HEK293 (cell line): ENCODE measurements at regions not wholly inside any gene's neighbourhood (a gene's known extent, or its start where the extent isn't known, plus 50 kb on each side); places are given as distances from the start of the nearest gene placed in this dataset.

Source experiments
- CTCF ChIA-PET: fragments of 350-600 bp; formaldehyde crosslinking; extraction: SDS; loops from one replicate; lab custom pipeline; 2021; ENCODE audit warnings: antibody characterized with exemption; lab: Yijun Ruan, JAX
- POLR2A ChIA-PET: fragments of 300-600 bp; formaldehyde crosslinking; extraction: SDS; loops from one replicate; lab custom pipeline; 2020; ENCODE audit warnings: antibody characterized with exemption, inconsistent platforms; lab: Yijun Ruan, JAX
- H3K27ac ChIP-seq: fragments of 200-500 bp; sonication (Bioruptor generic); 2 replicates; pipeline ENCODE4 v1.5.1; 2014; ENCODE audit warnings: low read depth, low read length, control low read depth, inconsistent platforms; ENCODE audit errors: extremely low read depth
- H3K36me3 ChIP-seq, 2 experiments: fragments of 200-500 bp in 1 of 2; sonication (Bioruptor generic) in 1 of 2; 1 replicate in 1 of 2; 2 replicates in 1 of 2; pipeline ENCODE4 v1.5.1; 2014 to 2017; ENCODE audit warnings: inconsistent platforms in 2 of 2, low read length in 2 of 2; ENCODE audit not compliant: control insufficient read depth in 2 of 2, insufficient read depth in 1 of 2
- H3K4me1 ChIP-seq: fragments of 200-500 bp; sonication (Bioruptor generic); 2 replicates; pipeline ENCODE4 v1.5.1; 2014; ENCODE audit warnings: mild to moderate bottlenecking, low read length, inconsistent platforms; ENCODE audit not compliant: control insufficient read depth, insufficient read depth
- H3K4me3 ChIP-seq: 2 replicates; pipeline ENCODE4 v1.5.1; 2011; ENCODE audit warnings: low read depth, mild to moderate bottlenecking, control low read depth, low read length, moderate library complexity
- H3K9me3 ChIP-seq: fragments of 200-500 bp; sonication (Bioruptor generic); 2 replicates; pipeline ENCODE4 v1.5.1; 2014; ENCODE audit warnings: low read depth, low read length, inconsistent platforms; ENCODE audit not compliant: control insufficient read depth, insufficient read depth
- BCL11B ChIP-seq: fragments of 450-650 bp; formaldehyde crosslinking; IDR thresholded peaks from 2 replicates; pipeline ENCODE4 v1.5.1; 2016; ENCODE audit warnings: low read depth, missing biosample characterization, missing genetic modification characterization
- PRDM4 ChIP-seq: fragments of 450-650 bp; formaldehyde crosslinking; IDR thresholded peaks from 2 replicates; pipeline ENCODE4 v1.5.1; 2017; ENCODE audit warnings: missing biosample characterization, missing genetic modification characterization
- ZBTB21 ChIP-seq: fragments of 450-650 bp; formaldehyde crosslinking; IDR thresholded peaks from 2 replicates; pipeline ENCODE4 v1.5.1; 2017; ENCODE audit warnings: missing biosample characterization, missing genetic modification characterization
- ZBTB44 ChIP-seq: fragments of 450-650 bp; IDR thresholded peaks from 2 replicates; pipeline ENCODE4 v1.5.1; 2018; ENCODE audit warnings: missing biosample characterization, mild to moderate bottlenecking, missing genetic modification characterization
- ZNF148 ChIP-seq: fragments of 450-650 bp; formaldehyde crosslinking; IDR thresholded peaks from 2 replicates; pipeline ENCODE4 v1.5.0; 2017; ENCODE audit warnings: missing biosample characterization, missing genetic modification characterization, borderline replicate concordance
- ZNF2 ChIP-seq: fragments of 450-650 bp; formaldehyde crosslinking; IDR thresholded peaks from 2 replicates; pipeline ENCODE4 v1.5.1; 2016; ENCODE audit warnings: missing biosample characterization, missing genetic modification characterization
- ZNF211 ChIP-seq: fragments of 450-650 bp; formaldehyde crosslinking; IDR thresholded peaks from 2 replicates; pipeline ENCODE4 v1.5.1; 2016; ENCODE audit warnings: low read depth, missing biosample characterization, missing genetic modification characterization
- ZNF24 ChIP-seq: fragments of 450-650 bp; formaldehyde crosslinking; IDR thresholded peaks from 2 replicates; pipeline ENCODE4 v1.5.1; 2016; ENCODE audit warnings: missing biosample characterization, missing genetic modification characterization
- ZNF292 ChIP-seq: fragments of 450-650 bp; formaldehyde crosslinking; IDR thresholded peaks from 2 replicates; pipeline ENCODE4 v1.5.1; 2016; ENCODE audit warnings: low read depth, missing biosample characterization, missing genetic modification characterization, borderline replicate concordance
- ZNF510 ChIP-seq: fragments of 450-650 bp; formaldehyde crosslinking; IDR thresholded peaks from 2 replicates; pipeline ENCODE4 v1.5.1; 2018; ENCODE audit warnings: mild to moderate bottlenecking, missing genetic modification characterization, missing biosample characterization; ENCODE audit not compliant: insufficient replicate concordance
- ZNF585B ChIP-seq: fragments of 450-650 bp; formaldehyde crosslinking; IDR thresholded peaks from 2 replicates; pipeline ENCODE4 v1.5.1; 2016; ENCODE audit warnings: missing biosample characterization, missing genetic modification characterization
- ZNF610 ChIP-seq: fragments of 450-650 bp; formaldehyde crosslinking; IDR thresholded peaks from 2 replicates; pipeline ENCODE4 v1.5.1; 2016; ENCODE audit warnings: missing biosample characterization, missing genetic modification characterization, borderline replicate concordance
- ZNF624 ChIP-seq: fragments of 450-650 bp; formaldehyde crosslinking; IDR thresholded peaks from 2 replicates; pipeline ENCODE4 v1.5.1; 2017; ENCODE audit warnings: missing biosample characterization, missing genetic modification characterization
- ZNF776 ChIP-seq: fragments of 450-650 bp; formaldehyde crosslinking; IDR thresholded peaks from 2 replicates; pipeline ENCODE4 v1.5.0; 2017; ENCODE audit warnings: missing biosample characterization, missing genetic modification characterization, borderline replicate concordance
- ZNF777 ChIP-seq: fragments of 450-650 bp; formaldehyde crosslinking; IDR thresholded peaks from 2 replicates; pipeline ENCODE4 v1.5.1; 2017; ENCODE audit warnings: missing biosample characterization, missing genetic modification characterization, borderline replicate concordance
- ZNF792 ChIP-seq: fragments of 450-650 bp; formaldehyde crosslinking; IDR thresholded peaks from 2 replicates; pipeline ENCODE4 v1.5.1; 2016; ENCODE audit warnings: missing biosample characterization, missing genetic modification characterization

GRCh38 chr5:2201011-2201410 lies 318.3 kb upstream of the IRX4 start:
- H3K27ac ChIP-seq: no peak overlapping the region
- ChIA-PET POLR2A (interaction anchor here (0.5 kb wide), 1 partner anchor 500 kb away, joined by 3 read pairs; no protein-coding TSS in a partner anchor), CTCF (no interaction called here)

GRCh38 chr5:2200261-2200950 lies 317.7 kb upstream of the IRX4 start:
- Histone ChIP-seq H3K4me3 (no peak overlapping the region), H3K4me1 (no peaks in the 10 kb centered on the region), H3K9me3 (no peaks in the 10 kb centered on the region), H3K27ac (no peak overlapping the region), H3K36me3 (no peaks in the 10 kb centered on the region)
- ChIA-PET POLR2A (interaction anchor here (0.5 kb wide), 1 partner anchor 500 kb away, joined by 3 read pairs; no protein-coding TSS in a partner anchor), CTCF (interaction anchor here (1.1 kb wide), 1 partner anchor 10 kb away, joined by 3 read pairs; no protein-coding TSS in a partner anchor)
- TF ChIP-seq ZNF211 (tag by site-specific recombination): no peak
- no peak for TF ChIP-seq ZNF776
- no peak for TF ChIP-seq ZNF292 (tag by site-specific recombination)
- no peak for TF ChIP-seq ZNF585B

More at GRCh38 chr5:2201011-2201410, 318.3 kb upstream of the IRX4 start:
- TF ChIP-seq BCL11B (tag by site-specific recombination) (no peak), ZNF510 (tag by site-specific recombination) (no peak), ZNF148 (no peak), ZNF624 (no peak), ZNF792 (no peak), ZBTB21 (tag by site-specific recombination) (no peak), PRDM4 (tag by site-specific recombination) (no peak), ZNF2 (tag by site-specific recombination) (no peak), ZNF610 (tag by site-specific recombination) (no peak), ZBTB44 (tag by site-specific recombination) (no peak), ZNF777 (no peak), ZNF24 (tag by site-specific recombination) (no peak)
- TF ChIP-seq, all 188 proteins: peak for 0
- no peaks in the 10 kb centered on the region for H3K9me3 ChIP-seq
- no peaks in the 10 kb centered on the region for H3K36me3 ChIP-seq
- H3K4me1 ChIP-seq: no peaks in the 10 kb centered on the region
- no peak overlapping the region for H3K4me3 ChIP-seq
